ENCODE measurements at regions not wholly inside any gene's neighbourhood (a gene's known extent, or its start where the extent isn't known, plus 50 kb on each side); places are given as distances from the start of the nearest gene placed in this dataset.
"Not testable (repeated sequence)": the region's sequence is repeated elsewhere in the genome, so short reads cannot be mapped to it uniquely, and the experiment has no call there.

GRCh38 chr13:62158520-62158919, 742.9 kb upstream of the PCDH20 start:
- in situ Hi-C loops (cut with HindIII; ENCODE audit: low sequenced_read_pairs): no loop called here

- in situ Hi-C loops (cut with HindIII; ENCODE audit: low sequenced_read_pairs): not testable (repeated sequence)
These were observed 736.1 kb upstream of the PCDH20 start for GRCh38 chr13:62151724-62152123.

DNA sequence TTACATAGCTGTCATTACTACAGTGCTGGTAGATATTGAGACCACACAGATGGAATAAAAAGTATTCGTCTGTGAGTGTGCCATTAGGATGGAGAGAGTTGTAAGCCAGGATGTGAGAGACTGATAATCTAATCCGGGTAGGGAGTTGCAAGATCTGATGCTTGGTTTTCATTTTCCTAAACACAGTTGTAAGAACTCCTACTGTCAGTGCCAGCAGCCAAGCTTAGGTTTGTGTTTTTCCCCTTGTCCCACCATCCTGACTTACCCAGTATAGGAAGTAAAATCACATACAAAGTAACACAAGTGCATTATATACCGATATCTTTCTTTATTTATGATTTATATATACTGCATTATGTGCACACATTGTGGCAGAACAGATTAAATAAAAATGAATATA, 726.4 kb upstream of the PCDH20 start:
- in situ Hi-C loops (cut with HindIII; ENCODE audit: low sequenced_read_pairs): no loop called here

GRCh38 chr13:62139597-62139996, 723.9 kb upstream of the PCDH20 start:
- in situ Hi-C loops (cut with HindIII; ENCODE audit: low sequenced_read_pairs): no loop called here

DNA sequence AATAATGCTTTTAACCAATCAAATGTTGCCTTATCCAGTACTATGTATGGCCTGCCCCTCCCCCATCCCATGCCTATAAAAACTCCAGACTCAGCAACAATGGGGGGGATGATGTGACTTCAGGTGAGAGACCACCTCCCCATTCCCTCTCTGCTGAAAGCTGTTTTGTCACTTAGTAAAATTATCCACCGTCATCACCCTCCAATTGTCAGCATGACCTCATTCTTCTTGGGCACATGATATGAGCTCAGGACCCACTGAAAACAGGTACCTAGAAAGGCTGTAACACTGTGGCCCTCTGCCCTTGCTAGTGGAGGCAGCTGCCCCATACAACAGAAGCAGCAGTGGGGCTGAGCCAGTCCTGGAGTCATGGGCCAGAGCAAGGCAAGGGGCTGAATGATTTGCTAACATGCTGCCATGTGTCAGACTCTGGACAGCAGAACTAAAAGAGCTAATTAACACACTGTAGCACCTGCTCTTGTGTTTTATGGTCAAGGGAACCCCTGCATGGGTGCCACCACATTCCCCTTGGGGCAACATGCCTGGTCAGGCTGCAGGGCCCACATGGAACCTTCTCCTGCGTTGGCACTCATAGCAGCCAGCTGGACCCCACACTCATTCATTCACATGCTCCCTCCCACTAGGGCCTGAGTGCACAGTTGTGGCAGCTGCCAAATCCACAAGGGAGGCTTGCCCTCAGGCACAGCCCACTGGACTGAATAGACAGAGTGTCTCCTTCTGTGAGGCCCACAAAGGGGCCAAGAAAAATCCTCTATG, 722.2 kb upstream of the PCDH20 start:
- in situ Hi-C loops (cut with HindIII; ENCODE audit: low sequenced_read_pairs): no loop called here

- in situ Hi-C loops (cut with HindIII; ENCODE audit: low sequenced_read_pairs): no loop called here
These were observed 716.0 kb upstream of the PCDH20 start for GRCh38 chr13:62131604-62132003.

DNA sequence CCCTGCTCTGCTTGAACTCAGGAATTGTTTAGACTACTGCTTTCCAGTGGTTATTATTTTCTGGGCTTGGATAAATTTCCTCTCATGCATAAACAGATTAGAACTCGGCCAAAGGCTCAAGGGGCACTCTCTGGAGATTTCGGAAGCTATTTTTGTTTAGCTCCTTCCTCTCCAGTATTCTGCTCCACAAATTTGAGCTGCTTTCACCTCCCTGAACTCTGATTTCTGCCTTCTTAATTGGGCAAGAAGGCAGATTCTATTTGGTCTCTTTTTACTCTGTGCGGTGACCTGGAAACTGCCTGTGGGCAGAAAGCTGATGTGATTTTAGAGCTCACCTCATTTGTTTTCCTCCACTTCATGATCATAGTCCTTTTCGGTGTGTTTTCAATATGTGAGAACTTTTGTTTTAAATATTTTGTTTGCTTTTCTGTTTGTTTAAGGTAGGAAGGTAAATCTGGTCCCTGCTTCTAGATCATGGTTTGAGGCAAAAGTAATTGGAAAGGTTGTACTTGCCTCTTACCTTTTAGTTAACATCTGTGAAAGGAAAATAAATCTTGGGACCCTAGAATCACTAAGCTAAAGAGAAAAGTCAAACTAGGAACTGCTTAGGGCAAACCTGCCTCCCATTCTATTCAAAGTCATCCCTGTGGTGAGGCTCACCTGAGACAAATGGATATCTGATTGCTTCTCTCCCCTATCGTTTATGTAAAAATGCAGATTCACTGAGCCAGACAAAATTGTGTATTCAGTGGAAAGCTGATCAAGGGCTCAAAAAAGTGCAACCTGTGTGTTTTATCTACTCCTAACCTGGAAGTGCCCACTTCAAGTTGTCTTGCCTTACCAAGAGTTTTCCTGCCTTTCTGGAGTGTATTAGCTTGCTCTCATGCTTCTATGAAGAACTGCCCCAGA, 714.7 kb upstream of the PCDH20 start:
- in situ Hi-C loops (cut with HindIII; ENCODE audit: low sequenced_read_pairs): no loop called here

DNA sequence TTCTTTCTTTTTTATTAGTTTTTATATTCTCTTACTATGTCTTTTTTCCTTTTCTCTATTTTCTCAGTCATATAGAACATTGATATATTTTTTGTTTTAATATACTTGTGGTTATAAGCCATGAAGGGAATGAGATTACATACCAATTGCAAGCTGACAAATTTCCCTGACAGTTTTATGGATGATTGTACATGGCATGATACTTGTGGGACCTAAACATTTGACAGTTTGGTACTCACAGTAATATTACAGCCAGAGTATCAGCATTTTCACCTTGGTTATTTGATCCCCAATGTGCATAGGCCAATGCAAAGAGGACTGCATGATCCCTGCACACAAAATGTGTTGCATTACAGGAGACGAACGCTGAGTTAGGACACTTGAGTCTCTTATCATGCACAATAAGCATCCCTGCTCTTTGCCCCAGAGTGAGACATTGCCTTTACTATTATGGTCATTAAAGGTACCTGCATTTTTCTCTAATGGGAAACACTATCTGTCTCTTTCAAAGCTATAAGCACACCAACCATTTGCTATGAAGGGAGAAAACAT, 713.4 kb upstream of the PCDH20 start:
- in situ Hi-C loops (cut with HindIII; ENCODE audit: low sequenced_read_pairs): no loop called here

DNA sequence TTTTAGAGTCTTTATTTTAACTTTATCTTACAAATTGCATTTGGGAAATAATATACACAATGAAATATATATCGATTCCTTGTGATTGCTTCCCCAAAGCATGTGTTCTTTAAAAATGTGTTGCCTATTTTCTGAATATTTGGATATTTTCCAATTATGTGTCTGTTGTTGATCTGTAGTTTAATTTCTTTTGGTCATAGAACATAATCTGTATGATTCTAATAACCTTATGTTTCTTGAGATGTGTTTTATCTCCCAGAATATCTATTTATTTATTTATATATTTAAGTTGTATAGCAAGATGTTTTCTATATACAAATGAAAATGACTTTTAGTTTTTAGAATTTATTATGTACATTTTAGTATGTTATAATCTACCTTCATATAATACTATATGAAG, 710.8 kb upstream of the PCDH20 start:
- in situ Hi-C loops (cut with HindIII; ENCODE audit: low sequenced_read_pairs): no loop called here

DNA sequence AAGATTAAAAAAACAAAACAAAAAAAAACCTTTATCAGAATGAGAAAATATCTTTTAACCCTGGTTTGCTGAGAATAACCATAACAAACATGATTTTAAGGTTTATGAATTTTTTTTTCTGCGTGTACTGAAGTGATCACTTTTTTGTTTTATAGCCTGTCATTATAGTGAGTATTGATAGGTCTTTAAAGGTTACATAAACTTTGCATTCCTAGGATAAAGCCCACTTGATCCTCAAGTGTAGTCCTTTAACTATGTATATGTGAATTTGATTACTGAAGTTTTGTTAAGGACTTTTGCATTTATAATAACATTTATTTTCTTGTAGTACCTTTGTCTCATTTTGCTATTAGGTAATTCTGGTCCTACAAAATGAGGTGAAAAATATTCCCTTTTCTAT, 709.8 kb upstream of the PCDH20 start:
- in situ Hi-C loops (cut with HindIII; ENCODE audit: low sequenced_read_pairs): no loop called here

- in situ Hi-C loops (cut with HindIII; ENCODE audit: low sequenced_read_pairs): no loop called here
These were observed 707.8 kb upstream of the PCDH20 start for GRCh38 chr13:62123409-62123808.

GRCh38 chr13:62122434-62122833, 706.8 kb upstream of the PCDH20 start:
- in situ Hi-C loops (cut with HindIII; ENCODE audit: low sequenced_read_pairs): no loop called here

GRCh38 chr13:62119739-62120700, 704.4 kb upstream of the PCDH20 start:
- in situ Hi-C loops (cut with HindIII; ENCODE audit: low sequenced_read_pairs): no loop called here

DNA sequence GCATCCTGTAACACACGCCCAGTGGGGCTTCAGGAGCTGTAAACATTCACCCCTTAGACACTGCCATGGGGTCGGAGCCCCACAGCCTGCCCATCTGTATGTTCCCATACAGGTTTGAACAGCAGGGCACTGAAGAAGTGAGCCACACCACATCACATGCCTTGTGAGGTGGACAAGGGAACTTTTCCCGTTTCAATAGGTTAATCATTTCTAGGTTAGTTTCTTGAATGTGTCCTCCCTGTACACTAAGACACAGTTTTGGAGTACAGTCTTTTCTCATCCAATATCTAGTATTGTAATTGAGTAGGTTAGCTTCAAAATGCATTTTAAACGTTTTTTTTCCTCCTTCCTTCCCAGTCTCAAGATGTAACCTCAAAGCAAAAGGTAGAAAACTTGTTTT, 700.2 kb upstream of the PCDH20 start:
- in situ Hi-C loops (cut with HindIII; ENCODE audit: low sequenced_read_pairs): no loop called here

DNA sequence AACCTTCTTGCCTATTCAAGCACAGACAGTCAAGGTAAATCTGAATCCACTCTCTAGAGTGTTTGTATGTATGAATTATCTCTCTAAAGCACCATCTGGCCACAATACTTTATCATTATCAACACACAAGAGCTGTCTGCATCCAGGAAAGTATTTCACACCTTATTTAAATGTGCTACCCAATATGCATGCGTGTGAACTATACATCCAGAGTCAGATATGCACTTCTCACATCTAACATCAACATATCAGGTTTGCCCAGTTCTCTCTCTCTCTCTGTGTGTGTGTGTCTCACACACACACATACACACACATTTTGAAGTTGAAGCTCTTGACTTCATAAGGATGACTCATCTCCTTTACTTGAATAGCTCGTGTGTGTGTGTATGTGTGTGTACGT, 697.5 kb upstream of the PCDH20 start:
- in situ Hi-C loops (cut with HindIII; ENCODE audit: low sequenced_read_pairs): no loop called here

- in situ Hi-C loops (cut with HindIII; ENCODE audit: low sequenced_read_pairs): no loop called here
These were observed 694.4 kb upstream of the PCDH20 start for GRCh38 chr13:62110079-62110478.

- in situ Hi-C loops (cut with HindIII; ENCODE audit: low sequenced_read_pairs): not testable (repeated sequence)
These were observed 688.5 kb upstream of the PCDH20 start for GRCh38 chr13:62104136-62104535.

- in situ Hi-C loops (cut with HindIII; ENCODE audit: low sequenced_read_pairs): no loop called here
These were observed 681.0 kb upstream of the PCDH20 start for GRCh38 chr13:62096652-62097051.

- in situ Hi-C loops (cut with HindIII; ENCODE audit: low sequenced_read_pairs): no loop called here
These were observed 679.3 kb upstream of the PCDH20 start for GRCh38 chr13:62094932-62095331.

- in situ Hi-C loops (cut with HindIII; ENCODE audit: low sequenced_read_pairs): no loop called here
These were observed 678.5 kb upstream of the PCDH20 start for GRCh38 chr13:62093984-62094780.

All from endothelial cell of hepatic sinusoid (primary cell).